Lower leg skin (tissue), 3 donors: ENCODE measurements at regions not wholly inside any gene's neighbourhood (a gene's known extent, or its start where the extent isn't known, plus 50 kb on each side); places are given as distances from the start of the nearest gene placed in this dataset.

Source experiments
- POLR2A ChIP-seq, 2 donors: fragments of 450-650 bp; IDR thresholded peaks; one replicate each; pipeline ENCODE4 v1.6.1; 2016 to 2017; ENCODE audit warnings: antibody characterized with exemption in 2 of 2, mild to moderate bottlenecking in 1 of 2, moderate library complexity in 1 of 2
- TF ChIP-seq, protein P1 (sequence below), 3 donors: fragments of 450-650 bp; IDR thresholded peaks; one replicate each; pipeline ENCODE4 v1.5.1; 2016; ENCODE audit warnings: antibody characterized with exemption in 3 of 3, mild to moderate bottlenecking in 3 of 3, moderate library complexity in 2 of 3

GRCh38 chr9:95645579-95645978 is 128.8 kb upstream of the PTCH1 start:
- no peak for TF ChIP-seq POLR2A (IDR thresholded peaks at IDR 0.05)
- TF ChIP-seq, protein P1, sequence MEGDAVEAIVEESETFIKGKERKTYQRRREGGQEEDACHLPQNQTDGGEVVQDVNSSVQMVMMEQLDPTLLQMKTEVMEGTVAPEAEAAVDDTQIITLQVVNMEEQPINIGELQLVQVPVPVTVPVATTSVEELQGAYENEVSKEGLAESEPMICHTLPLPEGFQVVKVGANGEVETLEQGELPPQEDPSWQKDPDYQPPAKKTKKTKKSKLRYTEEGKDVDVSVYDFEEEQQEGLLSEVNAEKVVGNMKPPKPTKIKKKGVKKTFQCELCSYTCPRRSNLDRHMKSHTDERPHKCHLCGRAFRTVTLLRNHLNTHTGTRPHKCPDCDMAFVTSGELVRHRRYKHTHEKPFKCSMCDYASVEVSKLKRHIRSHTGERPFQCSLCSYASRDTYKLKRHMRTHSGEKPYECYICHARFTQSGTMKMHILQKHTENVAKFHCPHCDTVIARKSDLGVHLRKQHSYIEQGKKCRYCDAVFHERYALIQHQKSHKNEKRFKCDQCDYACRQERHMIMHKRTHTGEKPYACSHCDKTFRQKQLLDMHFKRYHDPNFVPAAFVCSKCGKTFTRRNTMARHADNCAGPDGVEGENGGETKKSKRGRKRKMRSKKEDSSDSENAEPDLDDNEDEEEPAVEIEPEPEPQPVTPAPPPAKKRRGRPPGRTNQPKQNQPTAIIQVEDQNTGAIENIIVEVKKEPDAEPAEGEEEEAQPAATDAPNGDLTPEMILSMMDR (IDR thresholded peaks at IDR 0.05), result no peak
